Erythroblast (primary cell): ENCODE measurements at regions not wholly inside any gene's neighbourhood (a gene's known extent, or its start where the extent isn't known, plus 50 kb on each side); places are given as distances from the start of the nearest gene placed in this dataset.

ENCODE experiments used
- GATA1 ChIP-seq: IDR thresholded peaks from 2 replicates; pipeline ENCODE4 v1.6.1; 2011; ENCODE audit warnings: low read depth, mild to moderate bottlenecking, control low read depth, low read length, moderate library complexity
- POLR2A ChIP-seq: IDR thresholded peaks from 2 replicates; pipeline ENCODE4 v1.6.1; 2011; ENCODE audit warnings: mild to moderate bottlenecking, low read length

- TF ChIP-seq POLR2A (no peak), GATA1 (no peak)
Observed at GRCh38 chr16:54361246-54361645, 74.7 kb upstream of the IRX3 start.
